Loucy (cell line): ENCODE measurements at regions not wholly inside any gene's neighbourhood (a gene's known extent, or its start where the extent isn't known, plus 50 kb on each side); places are given as distances from the start of the nearest gene placed in this dataset.

Source experiments
- CTCF ChIP-seq: fragments of 200-600 bp; sonication (generic); conservative IDR thresholded peaks from 2 replicates; pipeline ENCODE4 v1.5.1; 2014; ENCODE audit warnings: mild to moderate bottlenecking, antibody characterized with exemption, low read length
- EZH2phosphoT487 ChIP-seq: fragments of 200-600 bp; IDR thresholded peaks from 2 replicates; pipeline ENCODE4 v1.6.1; 2018; ENCODE audit warnings: antibody characterized with exemption, mild to moderate bottlenecking, moderate library complexity, borderline replicate concordance

- no peak for TF ChIP-seq CTCF
- no peak for TF ChIP-seq EZH2phosphoT487
Measured at GRCh38 chr2:19416083-19416482, 57.7 kb upstream of the OSR1 start.
